Gastrocnemius medialis (tissue), 4 donors: ENCODE measurements at regions not wholly inside any gene's neighbourhood (a gene's known extent, or its start where the extent isn't known, plus 50 kb on each side); places are given as distances from the start of the nearest gene placed in this dataset.

Source experiments
- POLR2A ChIP-seq, 2 donors: fragments of 450-650 bp; IDR thresholded peaks; one replicate each; pipeline ENCODE4 v1.6.1; 2017; ENCODE audit warnings: antibody characterized with exemption in 2 of 2, mild to moderate bottlenecking in 2 of 2, moderate library complexity in 2 of 2
- TF ChIP-seq, protein P1 (sequence below), 5 experiments: fragments of 450-650 bp in 3 of 5; fragments of 200-600 bp in 2 of 5; sonication (generic) in 2 of 5; IDR thresholded peaks in 4 of 5; conservative IDR thresholded peaks in 1 of 5; 1 replicate in 4 of 5; 2 replicates in 1 of 5; pipeline ENCODE4 v1.5.1; 2016 to 2019; ENCODE audit warnings: antibody characterized with exemption in 5 of 5, mild to moderate bottlenecking in 3 of 5, moderate library complexity in 3 of 5

DNA sequence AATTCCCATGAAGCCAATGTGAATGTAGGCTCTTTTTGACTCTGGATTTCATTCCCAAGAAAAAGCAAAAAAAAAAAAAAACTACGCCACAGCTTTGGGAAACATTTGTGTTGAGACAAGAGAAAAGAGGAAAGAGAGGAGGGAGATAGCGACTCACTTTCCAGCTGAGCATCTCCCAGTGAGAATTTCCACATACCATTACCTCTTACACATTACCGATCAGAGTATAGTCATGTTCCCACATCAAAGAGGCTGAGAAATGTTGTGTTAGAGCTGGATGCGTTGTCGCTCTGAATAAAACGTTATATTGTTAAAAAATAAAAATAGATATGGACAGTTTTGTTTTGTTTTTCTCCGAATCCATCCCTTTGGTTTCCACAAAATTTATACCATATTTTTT lies 1019.3 kb upstream of the ADGRB3 start:
- TF ChIP-seq, protein P1, sequence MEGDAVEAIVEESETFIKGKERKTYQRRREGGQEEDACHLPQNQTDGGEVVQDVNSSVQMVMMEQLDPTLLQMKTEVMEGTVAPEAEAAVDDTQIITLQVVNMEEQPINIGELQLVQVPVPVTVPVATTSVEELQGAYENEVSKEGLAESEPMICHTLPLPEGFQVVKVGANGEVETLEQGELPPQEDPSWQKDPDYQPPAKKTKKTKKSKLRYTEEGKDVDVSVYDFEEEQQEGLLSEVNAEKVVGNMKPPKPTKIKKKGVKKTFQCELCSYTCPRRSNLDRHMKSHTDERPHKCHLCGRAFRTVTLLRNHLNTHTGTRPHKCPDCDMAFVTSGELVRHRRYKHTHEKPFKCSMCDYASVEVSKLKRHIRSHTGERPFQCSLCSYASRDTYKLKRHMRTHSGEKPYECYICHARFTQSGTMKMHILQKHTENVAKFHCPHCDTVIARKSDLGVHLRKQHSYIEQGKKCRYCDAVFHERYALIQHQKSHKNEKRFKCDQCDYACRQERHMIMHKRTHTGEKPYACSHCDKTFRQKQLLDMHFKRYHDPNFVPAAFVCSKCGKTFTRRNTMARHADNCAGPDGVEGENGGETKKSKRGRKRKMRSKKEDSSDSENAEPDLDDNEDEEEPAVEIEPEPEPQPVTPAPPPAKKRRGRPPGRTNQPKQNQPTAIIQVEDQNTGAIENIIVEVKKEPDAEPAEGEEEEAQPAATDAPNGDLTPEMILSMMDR (IDR thresholded peaks at IDR 0.05 in 4 of 5, conservative IDR thresholded peaks at IDR 0.05 in 1 of 5) = no peak
- no peak for TF ChIP-seq POLR2A (IDR thresholded peaks at IDR 0.05)
